SH-SY5Y (cell line): ENCODE measurements at regions not wholly inside any gene's neighbourhood (a gene's known extent, or its start where the extent isn't known, plus 50 kb on each side); places are given as distances from the start of the nearest gene placed in this dataset.

Experiments used
- GATA2 ChIP-seq: IDR thresholded peaks from 2 replicates; pipeline ENCODE4 v1.6.1; 2011; ENCODE audit warnings: mild to moderate bottlenecking, low read depth, low read length
- GATA3 ChIP-seq: IDR thresholded peaks from 2 replicates; pipeline ENCODE4 v1.6.1; 2011; ENCODE audit warnings: low read depth, mild to moderate bottlenecking, low read length, moderate library complexity

- TF ChIP-seq GATA2 (no peak), GATA3 (no peak)
Observed at GRCh38 chr7:131797841-131798240, 241.4 kb upstream of the PODXL start.
